C4-2B (cell line): ENCODE measurements at regions not wholly inside any gene's neighbourhood (a gene's known extent, or its start where the extent isn't known, plus 50 kb on each side); places are given as distances from the start of the nearest gene placed in this dataset.

Experiments used
- H3K27ac ChIP-seq: fragments of 450-650 bp; 2 replicates; pipeline ENCODE4 v1.5.1; 2017
- CTCF ChIP-seq: fragments of 450-650 bp; conservative IDR thresholded peaks from 2 replicates; pipeline ENCODE4 v1.5.1; 2017; ENCODE audit warnings: mild to moderate bottlenecking
- ZFX ChIP-seq: fragments of 450-650 bp; IDR thresholded peaks from 2 replicates; pipeline ENCODE4 v1.6.1; 2017

GRCh38 chr10:71132321-71132810 lies 80.0 kb upstream of the UNC5B start:
- no peak for TF ChIP-seq CTCF
- no peak for TF ChIP-seq ZFX
- H3K27ac ChIP-seq, result no peak overlapping the region

GRCh38 chr10:71133710-71134686 lies 78.4 kb upstream of the UNC5B start:
- TF ChIP-seq CTCF, result no peak
- TF ChIP-seq ZFX, result no peak
- H3K27ac ChIP-seq, result peak overlapping the region; percentile 25; the same call in 1 of the 2 replicates

- peak overlapping the region; percentile 25; the same call in 1 of the 2 replicates for H3K27ac ChIP-seq
- TF ChIP-seq CTCF (no peak), ZFX (no peak)
Measured at GRCh38 chr10:71134732-71135211, 77.6 kb upstream of the UNC5B start.

GRCh38 chr10:71135236-71135635 lies 77.1 kb upstream of the UNC5B start:
- TF ChIP-seq CTCF (no peak), ZFX (no peak)
- peak overlapping the region; percentile 25; the same call in 1 of the 2 replicates for H3K27ac ChIP-seq

GRCh38 chr10:71136036-71136721 lies 76.2 kb upstream of the UNC5B start:
- TF ChIP-seq CTCF (no peak), ZFX (no peak)
- no peak overlapping the region; the same call in 1 of the 2 replicates for H3K27ac ChIP-seq

- H3K27ac ChIP-seq, result no peak overlapping the region
- TF ChIP-seq CTCF, result no peak
- no peak for TF ChIP-seq ZFX
Measured at GRCh38 chr10:71137701-71138100, 74.7 kb upstream of the UNC5B start.
